ENCODE measurements at regions not wholly inside any gene's neighbourhood (a gene's known extent, or its start where the extent isn't known, plus 50 kb on each side); places are given as distances from the start of the nearest gene placed in this dataset.

GRCh38 chr7:41367967-41368882 is 334.7 kb downstream of the INHBA start:
- TF ChIP-seq EZH2phosphoT487 (IDR thresholded peaks at IDR 0.05) (no peak), CTCF (IDR thresholded peaks at IDR 0.05) (no peak)

Measured in neural progenitor cell (in vitro differentiated cells).